ENCODE measurements at regions not wholly inside any gene's neighbourhood (a gene's known extent, or its start where the extent isn't known, plus 50 kb on each side); places are given as distances from the start of the nearest gene placed in this dataset.

DNA sequence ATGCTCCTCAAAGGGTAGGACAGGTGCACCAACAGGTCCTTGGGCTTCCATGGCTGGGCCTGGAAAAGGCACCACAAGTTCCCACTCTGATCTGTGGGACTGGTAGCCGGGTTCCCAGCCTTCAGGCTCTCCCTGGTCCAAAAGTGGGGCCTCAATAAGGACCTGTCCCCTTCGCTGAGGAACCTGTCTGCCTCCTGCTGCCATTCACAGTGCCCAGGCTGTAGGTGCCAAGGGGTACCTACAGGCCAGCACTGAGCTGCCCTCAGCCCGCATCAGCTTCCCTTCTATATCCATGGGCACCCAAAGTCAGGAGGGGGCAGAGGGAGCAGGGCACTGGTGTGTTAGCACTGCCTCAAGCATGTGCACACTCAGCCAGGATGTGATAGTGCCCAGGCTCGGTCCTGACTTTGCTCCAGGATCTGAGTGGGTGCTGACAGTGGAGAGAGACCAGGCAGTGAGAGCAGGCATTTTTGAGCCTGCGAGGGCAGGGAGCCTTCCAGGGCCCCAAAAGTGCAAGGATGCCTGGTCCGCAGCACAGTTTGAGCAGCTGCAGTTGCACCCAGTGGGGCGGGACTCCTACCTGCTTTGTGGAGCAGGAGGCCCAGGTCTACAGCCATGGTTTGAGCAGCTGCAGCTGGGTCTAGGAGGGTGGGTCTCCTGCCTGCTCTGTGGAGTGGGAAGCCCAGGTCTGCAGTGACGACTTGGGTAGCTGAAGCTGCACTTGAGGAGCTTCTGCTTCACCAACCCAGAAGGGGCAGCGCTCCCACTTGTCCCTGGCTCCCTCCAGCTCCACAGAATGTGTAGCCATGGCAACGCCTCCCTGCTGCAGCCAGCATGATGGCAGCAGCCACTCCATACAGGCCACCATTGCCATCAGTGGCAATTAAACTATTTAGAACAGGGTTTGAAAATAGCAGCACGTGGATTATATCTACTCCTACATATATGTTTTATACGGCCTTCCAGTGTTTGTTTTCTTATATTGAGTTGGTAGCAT is 376.4 kb downstream of the KCTD8 start:
- H3K36me3 Mint-ChIP-seq = no peaks in the 10 kb centered on the region
- no peak for ATAC-seq (replicated peaks in 1 of 4)
- Histone ChIP-seq H3K4me3 (ENCODE audit: control insufficient read depth in 1 of 2, extremely low read depth in 1 of 2, low read length in 1 of 2) (no peak overlapping the region), H3K4me1 (ENCODE audit: control insufficient read depth in 1 of 2, extremely low read depth in 1 of 2, insufficient read depth in 2 of 2, low read length in 2 of 2) (no peaks in the 10 kb centered on the region), H3K36me3 (ENCODE audit: control insufficient read depth in 2 of 2, extremely low read depth in 1 of 2, insufficient read depth in 1 of 2, low read length in 1 of 2) (no peaks in the 10 kb centered on the region), H3K27ac (ENCODE audit: low read length) (no peak overlapping the region), H3K9me3 (no peaks in the 10 kb centered on the region), H3K27me3 (replicated peaks in 1 of 2; ENCODE audit: control insufficient read depth in 2 of 2, extremely low read depth in 1 of 2, insufficient read depth in 2 of 2, low read length in 1 of 2) (no peaks in the 10 kb centered on the region)
- ChIA-PET CTCF (no interaction called here), POLR2A (no interaction called here)
- H3K4me3 Mint-ChIP-seq = no peak overlapping the region
- peaks cover 5 to 12% (median 12%) of the 10 kb centered on the region in 3 donors for H3K9me3 Mint-ChIP-seq
- H3K27ac Mint-ChIP-seq = no peak overlapping the region
- no peak for DNase-seq
- H3K4me1 Mint-ChIP-seq = no peaks in the 10 kb centered on the region
- no peaks in the 10 kb centered on the region for H3K27me3 Mint-ChIP-seq
- 62% methylated on average over 8 of the region's 12 CpGs for WGBS (ENCODE audit: insufficient coverage)

DNA sequence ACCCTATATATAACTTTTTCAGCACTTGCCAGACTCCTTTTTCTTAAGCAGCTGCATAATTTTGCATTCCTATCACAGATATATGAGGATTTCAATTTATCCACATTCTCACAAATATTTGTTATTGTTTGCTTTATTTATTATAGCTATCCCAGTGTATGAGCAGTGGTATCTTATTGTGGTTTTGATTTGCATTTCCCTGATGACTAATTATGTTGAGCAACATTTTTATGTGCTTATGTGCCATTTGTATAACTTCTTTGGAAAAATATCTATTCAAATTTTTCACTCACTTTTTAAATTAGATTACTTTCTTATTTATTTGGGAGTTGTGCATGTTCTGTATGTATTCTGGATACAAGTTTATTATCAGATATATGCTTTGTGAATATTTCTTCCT is 361.9 kb downstream of the KCTD8 start:
- Histone ChIP-seq H3K36me3 (ENCODE audit: control insufficient read depth in 2 of 2, extremely low read depth in 1 of 2, insufficient read depth in 1 of 2, low read length in 1 of 2) (no peaks in the 10 kb centered on the region), H3K27me3 (replicated peaks in 1 of 2; ENCODE audit: control insufficient read depth in 2 of 2, extremely low read depth in 1 of 2, insufficient read depth in 2 of 2, low read length in 1 of 2) (no peaks in the 10 kb centered on the region), H3K27ac (ENCODE audit: low read length) (no peak overlapping the region), H3K4me1 (ENCODE audit: control insufficient read depth in 1 of 2, extremely low read depth in 1 of 2, insufficient read depth in 2 of 2, low read length in 2 of 2) (no peaks in the 10 kb centered on the region), H3K9me3 (peaks cover 5% of the 10 kb centered on the region), H3K4me3 (ENCODE audit: control insufficient read depth in 1 of 2, extremely low read depth in 1 of 2, low read length in 1 of 2) (no peak overlapping the region)
- Mint-ChIP-seq H3K27ac (no peak overlapping the region), H3K4me1 (no peaks in the 10 kb centered on the region), H3K27me3 (no peaks in the 10 kb centered on the region), H3K4me3 (no peak overlapping the region), H3K9me3 (peaks cover 13 to 27% (median 20%) of the 10 kb centered on the region in 3 donors), H3K36me3 (no peaks in the 10 kb centered on the region)
- ChIA-PET CTCF (no interaction called here), POLR2A (interaction anchor here in 1 of 2 donors (0.5 kb wide), 1 partner anchor 65 kb away, joined by 4 read pairs; no protein-coding TSS in a partner anchor)
- DNase-seq (no peak), ATAC-seq (replicated peaks in 1 of 4) (no peak)

DNA sequence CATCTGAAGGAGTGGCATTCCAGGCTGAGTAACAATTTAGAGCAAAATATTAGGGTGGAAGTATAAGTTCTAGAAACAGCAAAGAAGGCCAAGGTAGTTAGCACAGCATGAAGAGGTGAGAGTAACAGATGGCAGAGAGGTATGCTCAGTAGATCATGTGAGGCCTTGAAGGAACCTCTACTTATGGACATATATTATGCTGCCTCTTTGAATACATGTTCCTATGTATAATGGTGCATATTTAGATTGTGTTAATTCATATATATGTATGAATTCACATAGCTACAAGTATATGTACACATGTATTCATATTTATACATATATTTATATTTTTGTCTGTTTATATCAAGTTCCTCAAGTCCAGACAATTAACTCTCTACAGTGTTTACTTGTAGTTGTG is 355.2 kb downstream of the KCTD8 start:
- Mint-ChIP-seq H3K4me1 (no peaks in the 10 kb centered on the region), H3K27me3 (no peaks in the 10 kb centered on the region), H3K27ac (no peak overlapping the region), H3K4me3 (no peak overlapping the region), H3K9me3 (peaks cover 4 to 8% (median 5%) of the 10 kb centered on the region in 3 donors), H3K36me3 (no peaks in the 10 kb centered on the region)
- no peaks in the 10 kb centered on the region for H3K4me1 ChIP-seq (ENCODE audit: control insufficient read depth in 1 of 2, extremely low read depth in 1 of 2, insufficient read depth in 2 of 2, low read length in 2 of 2)
- ChIA-PET CTCF (interaction anchor here in 1 of 2 donors (0.7 kb wide), 1 partner anchor 116 kb away, joined by 5 read pairs; no protein-coding TSS in a partner anchor), POLR2A (no interaction called here)
- ATAC-seq (replicated peaks in 1 of 4) (no peak), DNase-seq (no peak)
- no peaks in the 10 kb centered on the region for H3K36me3 ChIP-seq (ENCODE audit: control insufficient read depth in 2 of 2, extremely low read depth in 1 of 2, insufficient read depth in 1 of 2, low read length in 1 of 2)
- H3K4me3 ChIP-seq (ENCODE audit: control insufficient read depth in 1 of 2, extremely low read depth in 1 of 2, low read length in 1 of 2) = no peak overlapping the region
- H3K27me3 ChIP-seq (replicated peaks in 1 of 2; ENCODE audit: control insufficient read depth in 2 of 2, extremely low read depth in 1 of 2, insufficient read depth in 2 of 2, low read length in 1 of 2) = no peaks in the 10 kb centered on the region
- no peak overlapping the region for H3K27ac ChIP-seq (ENCODE audit: low read length)
- peaks cover 2% of the 10 kb centered on the region for H3K9me3 ChIP-seq

DNA sequence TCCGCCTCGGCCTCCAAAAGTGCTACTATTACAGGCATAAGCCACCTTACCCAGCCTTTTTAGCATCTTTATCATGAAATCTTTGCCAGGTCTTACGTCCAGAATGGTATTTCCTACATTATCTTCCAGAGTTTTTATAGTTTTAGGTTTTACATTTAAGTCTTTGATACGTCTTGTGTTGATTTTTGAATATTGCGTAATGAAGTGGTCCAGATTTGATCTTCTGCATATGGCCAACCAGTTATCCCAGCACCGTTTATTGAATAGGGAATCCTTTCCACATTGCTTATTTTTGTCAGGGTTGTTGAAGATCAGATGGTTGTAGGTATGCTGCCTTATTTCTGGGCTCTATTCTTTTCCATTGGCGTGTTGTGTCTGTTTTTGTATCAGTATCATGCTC is 349.6 kb downstream of the KCTD8 start:
- CTCF ChIA-PET = no interaction called here
- WGBS (ENCODE audit: insufficient coverage) = 85% methylated on average over 3 of the region's 7 CpGs

DNA sequence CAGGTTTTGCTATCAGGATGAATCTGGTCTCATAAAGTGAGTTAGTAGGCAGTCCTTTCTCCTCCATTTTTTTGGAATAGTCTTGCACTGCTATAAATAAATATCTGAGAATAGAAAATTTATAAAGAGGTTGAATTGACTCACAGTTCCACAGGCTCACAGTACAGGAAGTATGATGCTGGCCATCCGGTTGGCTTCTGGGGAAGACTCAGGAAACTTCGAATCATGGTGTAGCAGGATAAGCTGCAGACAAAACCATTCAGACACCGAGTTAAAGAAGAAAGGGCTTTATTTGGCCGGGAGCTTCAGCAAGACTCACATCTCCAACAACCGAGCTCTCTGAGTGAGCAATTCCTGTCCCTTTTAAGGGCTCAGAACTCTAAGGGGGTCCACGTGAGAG is 348.2 kb downstream of the KCTD8 start:
- Histone ChIP-seq H3K4me1 (ENCODE audit: control insufficient read depth in 1 of 2, extremely low read depth in 1 of 2, insufficient read depth in 2 of 2, low read length in 2 of 2) (no peaks in the 10 kb centered on the region), H3K27ac (ENCODE audit: low read length) (no peak overlapping the region), H3K36me3 (ENCODE audit: control insufficient read depth in 2 of 2, extremely low read depth in 1 of 2, insufficient read depth in 1 of 2, low read length in 1 of 2) (no peaks in the 10 kb centered on the region), H3K27me3 (replicated peaks in 1 of 2; ENCODE audit: control insufficient read depth in 2 of 2, extremely low read depth in 1 of 2, insufficient read depth in 2 of 2, low read length in 1 of 2) (no peaks in the 10 kb centered on the region), H3K4me3 (ENCODE audit: control insufficient read depth in 1 of 2, extremely low read depth in 1 of 2, low read length in 1 of 2) (no peak overlapping the region), H3K9me3 (no peaks in the 10 kb centered on the region)
- DNase-seq (no peak), ATAC-seq (replicated peaks in 1 of 4) (no peak)
- Mint-ChIP-seq H3K27me3 (no peaks in the 10 kb centered on the region), H3K4me3 (no peak overlapping the region), H3K9me3 (peaks cover 13 to 32% (median 26%) of the 10 kb centered on the region in 3 donors), H3K4me1 (no peaks in the 10 kb centered on the region), H3K36me3 (no peaks in the 10 kb centered on the region), H3K27ac (no peak overlapping the region)
- 83% methylated on average over 1 of the region's 6 CpGs for WGBS (ENCODE audit: insufficient coverage)
- CTCF ChIA-PET = no interaction called here
- POLR2A ChIA-PET = no interaction called here

More for the DNA sequence above, 349.6 kb downstream of the KCTD8 start:
- Mint-ChIP-seq H3K36me3 (no peaks in the 10 kb centered on the region), H3K9me3 (peaks cover 13 to 23% (median 19%) of the 10 kb centered on the region in 3 donors), H3K27ac (no peak overlapping the region), H3K27me3 (no peaks in the 10 kb centered on the region), H3K4me1 (no peaks in the 10 kb centered on the region), H3K4me3 (no peak overlapping the region)
- Histone ChIP-seq H3K27me3 (replicated peaks in 1 of 2; ENCODE audit: control insufficient read depth in 2 of 2, extremely low read depth in 1 of 2, insufficient read depth in 2 of 2, low read length in 1 of 2) (no peaks in the 10 kb centered on the region), H3K36me3 (ENCODE audit: control insufficient read depth in 2 of 2, extremely low read depth in 1 of 2, insufficient read depth in 1 of 2, low read length in 1 of 2) (no peaks in the 10 kb centered on the region), H3K4me1 (ENCODE audit: control insufficient read depth in 1 of 2, extremely low read depth in 1 of 2, insufficient read depth in 2 of 2, low read length in 2 of 2) (no peaks in the 10 kb centered on the region), H3K27ac (ENCODE audit: low read length) (no peak overlapping the region), H3K9me3 (no peaks in the 10 kb centered on the region), H3K4me3 (ENCODE audit: control insufficient read depth in 1 of 2, extremely low read depth in 1 of 2, low read length in 1 of 2) (no peak overlapping the region)
- POLR2A ChIA-PET = no interaction called here
- DNase-seq = no peak
- no peak for ATAC-seq (replicated peaks in 1 of 4)

DNA sequence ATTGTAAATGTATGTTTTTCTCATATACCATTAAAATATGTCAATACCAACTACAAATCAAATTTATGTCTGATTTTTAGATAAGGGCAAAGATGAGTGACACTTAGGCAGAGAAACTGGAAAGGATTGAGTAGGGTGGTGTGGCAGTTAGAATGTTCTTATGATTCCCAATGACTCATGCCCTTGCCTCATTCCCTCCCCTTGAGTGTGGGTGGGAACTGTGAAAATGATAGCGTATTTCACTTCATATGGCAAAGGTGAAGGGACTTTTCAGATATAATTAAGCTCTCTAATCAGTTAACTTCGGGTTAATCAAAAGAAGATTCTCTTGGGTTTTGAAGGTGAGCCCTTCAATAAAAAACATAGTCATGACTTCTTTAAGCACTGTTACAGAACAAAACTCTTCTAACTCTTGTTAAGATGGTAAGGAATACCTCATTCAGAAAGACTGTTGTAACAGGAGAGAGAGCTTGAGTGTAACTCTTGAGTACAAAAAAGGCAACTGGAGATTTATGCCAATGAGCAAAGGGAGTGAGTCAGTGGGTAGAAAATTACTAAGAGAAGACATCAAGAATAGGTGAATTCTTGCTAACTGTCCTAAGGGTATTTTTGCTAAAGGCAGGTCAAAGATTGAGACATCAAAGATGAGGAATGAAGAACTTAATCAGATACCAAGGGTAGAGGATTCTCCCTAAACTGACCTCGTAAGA is 329.5 kb downstream of the KCTD8 start:
- no peaks in the 10 kb centered on the region for H3K36me3 Mint-ChIP-seq
- ATAC-seq (replicated peaks in 1 of 4) = no peak
- CTCF ChIA-PET = no interaction called here
- H3K9me3 Mint-ChIP-seq = peaks cover 2 to 9% (median 4%) of the 10 kb centered on the region in 3 donors
- 100% methylated on average over 1 of the region's 3 CpGs for WGBS (ENCODE audit: insufficient coverage)
- DNase-seq = no peak
- no peaks in the 10 kb centered on the region for H3K4me1 ChIP-seq (ENCODE audit: control insufficient read depth in 1 of 2, extremely low read depth in 1 of 2, insufficient read depth in 2 of 2, low read length in 2 of 2)
- POLR2A ChIA-PET = no interaction called here
- no peaks in the 10 kb centered on the region for H3K9me3 ChIP-seq
- H3K27me3 ChIP-seq (replicated peaks in 1 of 2; ENCODE audit: control insufficient read depth in 2 of 2, extremely low read depth in 1 of 2, insufficient read depth in 2 of 2, low read length in 1 of 2) = no peaks in the 10 kb centered on the region
- H3K36me3 ChIP-seq (ENCODE audit: control insufficient read depth in 2 of 2, extremely low read depth in 1 of 2, insufficient read depth in 1 of 2, low read length in 1 of 2) = no peaks in the 10 kb centered on the region
- no peak overlapping the region for H3K27ac Mint-ChIP-seq
- no peaks in the 10 kb centered on the region for H3K4me1 Mint-ChIP-seq
- H3K27ac ChIP-seq (ENCODE audit: low read length) = no peak overlapping the region
- H3K4me3 ChIP-seq (ENCODE audit: control insufficient read depth in 1 of 2, extremely low read depth in 1 of 2, low read length in 1 of 2) = no peak overlapping the region
- no peak overlapping the region for H3K4me3 Mint-ChIP-seq
- H3K27me3 Mint-ChIP-seq = no peaks in the 10 kb centered on the region

Measured in T-cell (primary cell).